ENCODE measurements at regions not wholly inside any gene's neighbourhood (a gene's known extent, or its start where the extent isn't known, plus 50 kb on each side); places are given as distances from the start of the nearest gene placed in this dataset.

DNA sequence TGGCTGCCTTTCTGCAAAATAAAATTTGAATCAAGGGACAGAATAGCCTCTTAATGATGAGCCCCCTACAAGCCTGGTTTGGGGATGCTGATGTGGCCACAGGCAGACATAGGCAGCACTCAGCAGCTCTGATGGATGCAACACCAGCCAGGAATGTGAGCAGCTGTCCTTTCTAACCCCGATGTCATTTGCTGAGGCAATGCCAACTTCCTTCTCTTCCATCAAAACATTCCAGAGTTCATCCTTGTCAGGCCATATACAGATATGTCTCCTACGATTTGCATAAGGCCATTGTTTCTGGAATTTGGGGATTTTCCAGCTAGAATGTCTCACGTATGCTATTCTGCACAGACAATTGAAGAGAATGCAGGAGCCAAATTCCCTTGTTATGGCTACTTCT lies 52.1 kb upstream of the MYOCD start:
- DNase-seq (ENCODE audit: low read depth), result no peak
- no peak for TF ChIP-seq CTCF (IDR thresholded peaks at IDR 0.05; ENCODE audit: insufficient read depth, low read depth, low read length, missing control alignments)
- no peak overlapping the region for H3K4me3 ChIP-seq (ENCODE audit: low read depth, low read length)

All from GM12865 (cell line).